HG03045 (cell line): ENCODE measurements at regions not wholly inside any gene's neighbourhood (a gene's known extent, or its start where the extent isn't known, plus 50 kb on each side); places are given as distances from the start of the nearest gene placed in this dataset.

Source experiments
- ATAC-seq: cut with Tn5 transposase; IDR thresholded peaks from one replicate; pipeline ENCODE4 v1.9.1; 2021; ENCODE audit warnings: mild to moderate bottlenecking, moderate library complexity; ENCODE audit not compliant: unreplicated experiment

DNA sequence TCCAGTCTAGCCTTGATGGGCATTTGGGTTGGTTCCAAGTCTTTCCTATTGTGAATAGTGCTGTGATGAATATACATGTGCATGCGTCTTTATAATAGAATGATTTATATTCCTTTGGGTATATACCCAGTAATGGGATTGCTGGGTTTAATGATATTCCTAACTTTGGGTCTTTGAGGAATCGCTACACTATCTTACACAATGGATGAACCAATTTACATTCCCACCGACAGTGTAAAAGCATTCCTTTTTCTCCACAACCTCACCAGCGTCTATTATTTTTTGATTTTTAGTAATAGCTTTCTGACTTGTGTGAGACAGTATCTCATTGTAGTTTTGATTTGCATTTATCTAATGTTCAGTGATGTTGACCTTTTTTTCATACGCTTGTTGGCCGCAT is 1040.1 kb downstream of the MAT2B start:
- ATAC-seq, result no peak

DNA sequence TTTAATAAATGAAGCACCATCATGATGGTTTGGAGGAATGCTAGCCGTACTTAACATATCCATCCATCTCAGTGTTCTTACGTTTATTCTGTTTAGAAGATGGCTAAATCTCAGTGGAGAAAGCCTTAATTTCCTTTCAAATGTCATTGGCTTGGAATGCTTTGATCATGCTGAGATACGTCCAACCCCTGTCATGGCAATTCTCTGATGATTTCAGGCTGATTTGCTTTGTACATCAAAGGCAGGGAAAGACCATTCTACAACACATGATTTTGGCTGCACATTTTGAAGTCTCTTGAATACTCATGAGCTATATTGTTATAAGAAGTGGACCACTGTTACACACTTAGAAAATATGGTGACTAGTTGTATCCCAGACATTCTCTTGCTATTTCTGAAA is 1048.4 kb downstream of the MAT2B start:
- ATAC-seq, result no peak

- ATAC-seq, result no peak
These were observed 1050.4 kb downstream of the MAT2B start for GRCh38 chr5:164555809-164556208.

DNA sequence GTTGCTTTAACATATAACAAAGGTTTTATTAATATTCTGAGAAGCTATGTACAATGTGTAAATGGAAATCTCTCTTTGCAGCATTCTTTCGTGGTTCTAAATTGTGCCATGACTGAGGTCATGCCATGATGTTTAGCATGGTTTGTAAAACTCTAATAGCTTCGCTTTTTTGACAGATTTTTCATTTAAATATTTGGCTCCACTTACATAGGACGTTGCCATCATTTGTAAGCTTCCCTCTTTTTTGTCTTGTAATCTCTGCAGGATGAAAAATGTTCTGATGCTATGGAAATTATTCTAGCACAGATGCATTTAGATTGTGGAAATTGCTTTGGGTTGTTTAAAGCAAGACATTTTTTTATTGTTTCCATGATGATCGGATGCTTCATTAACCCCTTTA is 1054.8 kb downstream of the MAT2B start:
- no peak for ATAC-seq

- ATAC-seq, result no peak
These were observed 1056.8 kb downstream of the MAT2B start for GRCh38 chr5:164561933-164562872.

- ATAC-seq, result no peak
These were observed 1058.0 kb downstream of the MAT2B start for GRCh38 chr5:164563370-164563769.

DNA sequence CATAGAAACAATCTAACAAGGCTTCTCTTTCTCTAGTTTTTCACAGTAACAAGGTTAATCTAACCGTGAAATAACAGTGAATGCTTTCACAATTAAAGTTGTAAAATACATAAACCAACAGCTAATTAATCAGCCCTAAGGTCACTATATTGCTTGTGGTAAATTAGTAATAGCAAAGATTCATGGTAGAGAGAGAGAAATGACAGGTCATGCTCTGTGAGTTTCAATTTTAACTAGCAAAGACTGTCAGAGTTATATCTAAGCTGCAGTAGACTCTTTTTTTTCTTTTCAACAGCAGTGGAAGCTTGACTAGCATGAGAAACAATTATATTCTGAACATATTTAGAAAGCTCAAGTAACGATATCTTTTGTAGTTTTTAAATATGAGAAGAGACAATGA is 1068.0 kb downstream of the MAT2B start:
- ATAC-seq, result no peak

- ATAC-seq, result no peak
These were observed 1071.8 kb downstream of the MAT2B start for GRCh38 chr5:164577201-164577600.

DNA sequence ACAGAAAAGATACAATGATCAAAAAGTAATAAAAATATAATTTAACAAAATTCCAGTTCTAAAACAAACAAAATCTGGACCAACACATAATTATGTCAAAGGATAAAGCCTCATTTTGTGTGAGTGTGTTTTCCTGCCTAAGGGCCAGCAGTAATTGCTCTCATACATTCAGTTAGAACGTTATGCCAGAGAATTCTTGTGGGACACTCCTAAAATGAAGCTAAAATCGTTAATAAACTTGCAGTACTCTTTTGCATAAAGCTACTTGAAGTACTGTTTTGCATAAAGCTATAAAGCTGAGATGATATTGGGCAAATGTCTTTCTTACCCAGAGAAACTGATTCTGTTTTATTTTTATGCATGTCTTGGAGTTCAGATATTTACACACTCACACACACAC is 1072.3 kb downstream of the MAT2B start:
- no peak for ATAC-seq

DNA sequence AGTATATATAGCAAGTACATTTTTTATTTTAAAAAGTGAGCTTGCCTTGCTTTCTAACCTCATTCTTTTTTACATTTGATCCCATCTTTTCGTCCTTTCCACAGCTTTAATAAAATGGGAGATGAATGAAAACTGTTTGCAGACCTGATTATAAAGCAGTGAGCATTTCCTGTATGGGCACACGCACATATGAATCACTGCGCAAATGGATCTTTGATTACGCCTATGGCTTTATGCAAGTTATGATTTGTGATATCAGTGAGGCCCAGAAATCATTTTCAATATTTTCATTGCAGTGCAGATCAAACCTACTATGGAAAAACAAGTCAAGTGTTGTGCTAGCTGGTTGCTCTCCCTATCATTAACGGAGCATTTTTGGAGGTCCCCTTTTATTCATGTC is 1073.0 kb downstream of the MAT2B start:
- ATAC-seq, result no peak

DNA sequence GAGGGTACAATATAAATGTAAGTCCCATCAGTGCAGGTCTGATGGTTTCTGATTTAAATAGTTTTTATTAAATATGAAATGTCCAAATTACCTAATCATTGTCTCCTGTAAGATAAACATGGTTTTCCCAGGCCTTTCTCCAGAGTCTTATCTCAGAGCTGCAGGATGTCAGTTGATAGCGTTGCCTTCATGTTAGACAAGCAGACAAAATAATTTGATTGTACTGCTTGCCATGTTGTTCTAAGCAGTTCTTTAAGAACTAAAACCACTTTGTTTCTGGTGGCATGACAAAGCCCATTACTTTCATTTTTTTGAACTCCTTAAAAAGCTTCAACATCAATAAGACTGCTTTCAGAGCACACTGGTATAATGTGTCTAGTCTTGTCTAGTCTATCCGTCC is 1073.5 kb downstream of the MAT2B start:
- ATAC-seq, result no peak

DNA sequence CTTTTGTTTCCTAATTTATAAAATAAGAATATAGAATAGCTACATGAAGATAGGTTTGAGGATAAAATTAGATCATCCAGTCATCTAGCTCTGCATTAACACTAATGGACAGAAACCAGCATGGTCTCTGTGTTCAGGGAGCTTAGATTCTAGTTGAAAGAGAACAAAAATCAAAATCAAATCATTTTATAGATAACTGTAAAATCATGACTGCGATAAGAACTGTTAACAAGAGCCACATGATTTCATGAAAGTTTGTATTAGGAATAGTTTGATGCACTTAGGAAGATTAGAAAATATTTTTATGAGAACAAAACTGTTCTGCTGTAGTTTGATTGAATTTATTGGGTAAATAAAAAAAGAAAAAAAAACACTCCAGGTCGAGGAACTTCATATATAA is 1074.7 kb downstream of the MAT2B start:
- ATAC-seq, result no peak

GRCh38 chr5:164581889-164582288 is 1076.5 kb downstream of the MAT2B start:
- no peak for ATAC-seq

DNA sequence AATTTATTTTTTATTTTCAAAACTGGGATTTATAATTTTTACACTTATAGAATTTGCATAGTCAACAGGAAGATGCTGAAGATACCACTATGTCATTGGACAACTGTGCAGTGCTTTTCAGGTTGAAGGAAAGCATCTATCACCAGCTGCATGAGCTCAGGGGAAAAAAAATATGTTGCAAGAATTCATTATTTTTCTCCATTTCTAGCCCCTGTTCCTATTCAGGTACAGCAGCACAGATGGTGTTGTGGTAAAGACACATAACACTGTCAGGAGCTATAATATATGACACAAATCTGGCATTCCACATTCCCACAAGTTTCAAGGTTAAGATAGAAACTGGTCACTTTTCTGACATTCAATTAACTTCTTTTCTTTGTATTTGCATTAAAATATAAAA is 1088.6 kb downstream of the MAT2B start:
- no peak for ATAC-seq

DNA sequence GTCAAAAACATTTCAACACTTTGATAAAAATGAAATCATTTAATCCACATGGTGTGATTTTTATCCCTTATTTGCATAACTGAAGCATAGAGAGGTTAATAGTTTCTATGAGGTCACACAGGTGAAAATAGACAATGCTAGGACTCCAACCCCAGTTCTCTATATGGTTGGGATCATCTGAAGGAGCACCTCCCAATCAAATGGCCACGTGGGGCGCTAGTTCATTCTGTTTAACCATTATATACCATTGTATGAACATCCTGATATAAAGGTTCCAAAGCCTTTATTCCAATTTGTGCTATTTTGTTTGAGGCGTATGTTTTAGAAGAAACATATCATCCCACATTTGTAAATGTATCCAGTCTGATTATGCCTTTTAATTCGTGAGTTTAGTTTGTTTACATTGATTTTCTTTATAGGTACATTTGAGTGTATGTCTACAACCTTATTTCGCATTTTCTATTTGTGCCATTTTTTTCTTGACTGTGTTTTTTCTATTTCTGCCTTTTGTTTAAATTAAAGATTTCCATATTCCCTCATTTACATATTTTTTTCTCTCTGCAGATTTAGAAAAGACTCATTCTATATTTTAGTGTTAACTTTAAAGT is 1092.0 kb downstream of the MAT2B start:
- peak; percentile 77 for ATAC-seq

DNA sequence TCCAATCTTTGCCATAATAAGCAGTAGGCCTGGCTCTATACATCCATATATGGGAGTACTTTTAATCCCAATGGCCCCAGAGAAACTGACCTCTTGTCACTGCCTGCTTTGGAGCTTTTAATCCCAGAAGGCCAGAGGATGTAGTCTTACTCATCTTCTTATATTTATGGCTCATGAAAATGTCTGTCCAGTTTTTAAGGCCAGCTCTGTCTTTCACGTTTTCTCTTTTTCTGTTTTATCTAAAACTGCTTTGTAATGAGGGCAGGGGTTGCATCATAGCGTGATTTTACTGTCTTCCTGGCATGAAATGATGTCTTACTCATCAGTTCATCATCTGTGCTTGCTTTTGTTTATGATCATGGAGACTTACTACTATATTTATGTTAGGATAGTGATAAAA is 1094.9 kb downstream of the MAT2B start:
- ATAC-seq, result no peak

DNA sequence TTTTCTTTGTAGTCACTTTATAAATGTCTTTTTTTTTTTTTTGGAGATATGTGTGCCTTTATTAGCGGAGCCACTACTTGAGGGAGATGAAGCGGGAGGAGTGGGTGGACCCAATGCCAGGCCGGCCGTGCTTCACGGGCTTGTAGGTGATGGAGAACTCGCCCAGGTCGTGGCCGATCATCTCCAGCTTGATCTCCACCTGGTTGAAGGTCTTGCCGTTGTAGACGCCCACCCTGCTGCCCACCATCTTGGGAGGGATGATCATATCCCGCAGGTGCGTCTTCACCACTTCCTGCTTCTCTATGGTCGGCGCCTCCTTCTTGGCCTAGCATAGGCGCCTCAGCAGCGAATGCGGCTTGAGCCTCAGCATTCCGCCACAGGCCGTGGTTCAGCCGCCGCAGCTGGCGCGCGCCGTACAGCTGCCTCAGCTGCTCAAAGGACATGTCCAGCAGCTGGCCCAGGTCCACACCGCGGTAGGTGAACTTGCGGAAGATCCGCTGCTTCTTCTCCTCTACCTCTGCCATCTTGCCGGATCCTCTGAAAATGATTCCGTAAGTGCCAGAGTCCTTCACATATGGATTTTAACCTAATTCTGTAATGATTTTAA is 1095.6 kb downstream of the MAT2B start:
- ATAC-seq, result no peak

GRCh38 chr5:164608507-164608906 is 1103.1 kb downstream of the MAT2B start:
- no peak for ATAC-seq

- ATAC-seq, result no peak
These were observed 1105.0 kb downstream of the MAT2B start for GRCh38 chr5:164610374-164610773.

DNA sequence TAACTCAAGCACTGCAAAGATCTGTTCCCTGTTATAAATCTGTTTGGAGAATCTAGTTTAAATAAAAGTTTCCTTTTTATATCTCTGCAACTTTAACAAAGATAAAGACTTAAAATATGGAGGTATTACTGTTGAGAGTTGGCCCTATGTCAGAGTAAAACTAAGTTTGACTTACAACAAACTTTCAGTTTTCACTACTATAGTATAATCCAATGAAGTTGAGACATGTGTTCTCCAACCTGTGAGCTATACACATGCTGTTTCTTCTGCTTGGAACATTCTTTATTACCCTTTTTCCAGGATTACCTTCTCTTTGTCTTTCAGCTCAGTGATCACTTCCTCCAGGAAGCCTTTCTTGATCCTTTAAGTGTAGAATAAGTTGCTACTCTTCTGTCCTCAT is 1109.3 kb downstream of the MAT2B start:
- no peak for ATAC-seq

- no peak for ATAC-seq
These were observed 1111.9 kb downstream of the MAT2B start for GRCh38 chr5:164617290-164617689.

GRCh38 chr5:164627021-164627420 is 1121.6 kb downstream of the MAT2B start:
- ATAC-seq, result no peak
